ENCODE measurements at regions not wholly inside any gene's neighbourhood (a gene's known extent, or its start where the extent isn't known, plus 50 kb on each side); places are given as distances from the start of the nearest gene placed in this dataset.

- TF ChIP-seq CTCF (IDR thresholded peaks at IDR 0.05) = no peak
- ATAC-seq = no peak
- intact Hi-C loops (cut with DNase I) = no loop called here
Observed at GRCh38 chr2:238791354-238791753, 56.5 kb upstream of the TWIST2 start.

GRCh38 chr2:238793306-238793705 is 54.6 kb upstream of the TWIST2 start:
- 70 to 85% methylated on average over 5 of the region's 5 CpGs for WGBS, 2 donors
- no peaks in the 10 kb centered on the region for H3K9me3 ChIP-seq
- TF ChIP-seq CTCF (IDR thresholded peaks at IDR 0.05) = no peak
- ATAC-seq (no peak), FAIRE-seq (no peak), DNase-seq (no peak)
- no peak overlapping the region for H3K27ac ChIP-seq
- H3K36me3 ChIP-seq = no peaks in the 10 kb centered on the region
- intact Hi-C loops (cut with DNase I) = no loop called here
- no peaks in the 10 kb centered on the region for H3K4me1 ChIP-seq
- no peak overlapping the region for H3K4me3 ChIP-seq
- no peaks in the 10 kb centered on the region for H3K27me3 ChIP-seq

More at GRCh38 chr2:238791354-238791753, 56.5 kb upstream of the TWIST2 start:
- no peak overlapping the region for H3K27ac ChIP-seq
- FAIRE-seq = no peak
- H3K4me1 ChIP-seq = no peaks in the 10 kb centered on the region
- 66% methylated on average over 14 of the region's 14 CpGs for WGBS, 2 donors
- H3K27me3 ChIP-seq = no peaks in the 10 kb centered on the region
- no peak overlapping the region for H3K4me3 ChIP-seq
- no peak for DNase-seq
- no peaks in the 10 kb centered on the region for H3K36me3 ChIP-seq
- no peaks in the 10 kb centered on the region for H3K9me3 ChIP-seq

- Histone ChIP-seq H3K36me3 (no peaks in the 10 kb centered on the region), H3K27me3 (no peaks in the 10 kb centered on the region), H3K27ac (no peak overlapping the region), H3K4me3 (no peak overlapping the region), H3K9me3 (no peaks in the 10 kb centered on the region), H3K4me1 (no peaks in the 10 kb centered on the region)
- no peak for ATAC-seq
- no peak for FAIRE-seq
- 65 to 80% methylated on average over 9 of the region's 9 CpGs for WGBS, 2 donors
- intact Hi-C loops (cut with DNase I) = no loop called here
- no peak for DNase-seq
- no peak for TF ChIP-seq CTCF (IDR thresholded peaks at IDR 0.05)
Observed at GRCh38 chr2:238793801-238794449, 54.0 kb upstream of the TWIST2 start.

- no peak overlapping the region for H3K4me3 ChIP-seq
- DNase-seq = no peak
- intact Hi-C loops (cut with DNase I) = no loop called here
- H3K36me3 ChIP-seq = no peaks in the 10 kb centered on the region
- ATAC-seq = no peak
- TF ChIP-seq CTCF (IDR thresholded peaks at IDR 0.05) = no peak
- 70 to 81% methylated on average over 16 of the region's 16 CpGs for whole genome bisulfite sequencing, 2 donors
- H3K9me3 ChIP-seq = no peaks in the 10 kb centered on the region
- H3K27ac ChIP-seq = no peak overlapping the region
- FAIRE-seq = no peak
- H3K4me1 ChIP-seq = no peaks in the 10 kb centered on the region
- H3K27me3 ChIP-seq = no peaks in the 10 kb centered on the region
Observed at GRCh38 chr2:238796223-238796885, 51.5 kb upstream of the TWIST2 start.

- H3K4me1 ChIP-seq = no peaks in the 10 kb centered on the region
- H3K4me3 ChIP-seq = no peak overlapping the region
- intact Hi-C loops (cut with DNase I) = no loop called here
- no peak overlapping the region for H3K27ac ChIP-seq
- 69 to 82% methylated on average over 8 of the region's 8 CpGs for WGBS, 2 donors
- no peaks in the 10 kb centered on the region for H3K27me3 ChIP-seq
- TF ChIP-seq CTCF (IDR thresholded peaks at IDR 0.05) = no peak
- H3K9me3 ChIP-seq = no peaks in the 10 kb centered on the region
- FAIRE-seq = no peak
- no peaks in the 10 kb centered on the region for H3K36me3 ChIP-seq
- no peak for DNase-seq
- ATAC-seq = no peak
Observed at GRCh38 chr2:238797537-238797936, 50.3 kb upstream of the TWIST2 start.

Data from pancreas (tissue), 10 donors.